ENCODE measurements at regions not wholly inside any gene's neighbourhood (a gene's known extent, or its start where the extent isn't known, plus 50 kb on each side); places are given as distances from the start of the nearest gene placed in this dataset.

- Mint-ChIP-seq H3K9me3 (ENCODE audit: unreplicated experiment) (no peaks in the 10 kb centered on the region), H3K36me3 (ENCODE audit: low read depth, unreplicated experiment) (peaks cover 1% of the 10 kb centered on the region), H3K4me1 (ENCODE audit: low read depth, unreplicated experiment) (peaks cover 13% of the 10 kb centered on the region), H3K4me3 (ENCODE audit: unreplicated experiment) (no peak overlapping the region), H3K27ac (ENCODE audit: unreplicated experiment) (no peak overlapping the region), H3K27me3 (ENCODE audit: low read depth, unreplicated experiment) (peaks cover 16% of the 10 kb centered on the region)
- Histone ChIP-seq H3K9me3 (ENCODE audit: insufficient read depth, low read depth, low read length) (no peaks in the 10 kb centered on the region), H3K4me2 (ENCODE audit: low read length) (no peak overlapping the region), H4K20me1 (ENCODE audit: insufficient read depth, low read length) (no peaks in the 10 kb centered on the region), H3K27ac (ENCODE audit: low read depth, low read length) (no peak overlapping the region), H3K27me3 (ENCODE audit: insufficient read depth, low read length) (no peaks in the 10 kb centered on the region), H3K4me1 (ENCODE audit: insufficient read depth, low read length) (peaks cover 9% of the 10 kb centered on the region), H3K9ac (ENCODE audit: low read length) (no peak overlapping the region), H3K4me3 (ENCODE audit: insufficient read depth, low read depth, low read length) (no peak overlapping the region), H2AFZ (ENCODE audit: low read depth, low read length) (no peak overlapping the region), H3K79me2 (ENCODE audit: insufficient read depth, low read length) (no peaks in the 10 kb centered on the region), H3K36me3 (ENCODE audit: insufficient read depth, low read length) (no peaks in the 10 kb centered on the region)
- no peak for TF ChIP-seq EZH2 (IDR thresholded peaks at IDR 0.05; ENCODE audit: insufficient read depth, low read length)
- TF ChIP-seq, protein P1, sequence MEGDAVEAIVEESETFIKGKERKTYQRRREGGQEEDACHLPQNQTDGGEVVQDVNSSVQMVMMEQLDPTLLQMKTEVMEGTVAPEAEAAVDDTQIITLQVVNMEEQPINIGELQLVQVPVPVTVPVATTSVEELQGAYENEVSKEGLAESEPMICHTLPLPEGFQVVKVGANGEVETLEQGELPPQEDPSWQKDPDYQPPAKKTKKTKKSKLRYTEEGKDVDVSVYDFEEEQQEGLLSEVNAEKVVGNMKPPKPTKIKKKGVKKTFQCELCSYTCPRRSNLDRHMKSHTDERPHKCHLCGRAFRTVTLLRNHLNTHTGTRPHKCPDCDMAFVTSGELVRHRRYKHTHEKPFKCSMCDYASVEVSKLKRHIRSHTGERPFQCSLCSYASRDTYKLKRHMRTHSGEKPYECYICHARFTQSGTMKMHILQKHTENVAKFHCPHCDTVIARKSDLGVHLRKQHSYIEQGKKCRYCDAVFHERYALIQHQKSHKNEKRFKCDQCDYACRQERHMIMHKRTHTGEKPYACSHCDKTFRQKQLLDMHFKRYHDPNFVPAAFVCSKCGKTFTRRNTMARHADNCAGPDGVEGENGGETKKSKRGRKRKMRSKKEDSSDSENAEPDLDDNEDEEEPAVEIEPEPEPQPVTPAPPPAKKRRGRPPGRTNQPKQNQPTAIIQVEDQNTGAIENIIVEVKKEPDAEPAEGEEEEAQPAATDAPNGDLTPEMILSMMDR (IDR thresholded peaks at IDR 0.05; ENCODE audit: insufficient read depth, low read depth, low read length) = no peak
- FAIRE-seq (no peak), DNase-seq (ENCODE audit: low read depth) (no peak)
Measured at GRCh38 chr10:8128511-8128910, 74.0 kb downstream of the GATA3 start.

GRCh38 chr10:8129438-8129837 lies 75.0 kb downstream of the GATA3 start:
- Histone ChIP-seq H3K79me2 (ENCODE audit: insufficient read depth, low read length) (no peaks in the 10 kb centered on the region), H3K27me3 (ENCODE audit: insufficient read depth, low read length) (no peaks in the 10 kb centered on the region), H3K4me3 (ENCODE audit: insufficient read depth, low read depth, low read length) (no peak overlapping the region), H2AFZ (ENCODE audit: low read depth, low read length) (no peak overlapping the region), H3K9ac (ENCODE audit: low read length) (no peak overlapping the region), H3K9me3 (ENCODE audit: insufficient read depth, low read depth, low read length) (no peaks in the 10 kb centered on the region), H3K36me3 (ENCODE audit: insufficient read depth, low read length) (no peaks in the 10 kb centered on the region), H3K4me2 (ENCODE audit: low read length) (no peak overlapping the region), H4K20me1 (ENCODE audit: insufficient read depth, low read length) (no peaks in the 10 kb centered on the region), H3K27ac (ENCODE audit: low read depth, low read length) (no peak overlapping the region), H3K4me1 (ENCODE audit: insufficient read depth, low read length) (peaks cover 9% of the 10 kb centered on the region)
- Mint-ChIP-seq H3K4me1 (ENCODE audit: low read depth, unreplicated experiment) (peaks cover 13% of the 10 kb centered on the region), H3K27me3 (ENCODE audit: low read depth, unreplicated experiment) (peaks cover 16% of the 10 kb centered on the region), H3K4me3 (ENCODE audit: unreplicated experiment) (no peak overlapping the region), H3K36me3 (ENCODE audit: low read depth, unreplicated experiment) (peaks cover 1% of the 10 kb centered on the region), H3K9me3 (ENCODE audit: unreplicated experiment) (no peaks in the 10 kb centered on the region), H3K27ac (ENCODE audit: unreplicated experiment) (no peak overlapping the region)
- no peak for TF ChIP-seq EZH2 (IDR thresholded peaks at IDR 0.05; ENCODE audit: insufficient read depth, low read length)
- TF ChIP-seq, protein P1 (IDR thresholded peaks at IDR 0.05; ENCODE audit: insufficient read depth, low read depth, low read length) = no peak
- FAIRE-seq = no peak
- DNase-seq (ENCODE audit: low read depth) = no peak

GRCh38 chr10:8130973-8131911 lies 76.8 kb downstream of the GATA3 start:
- peak overlapping the region; percentile 16 for H3K27ac ChIP-seq (ENCODE audit: low read depth, low read length)
- no peak overlapping the region for H3K9ac ChIP-seq (ENCODE audit: low read length)
- Mint-ChIP-seq H3K9me3 (ENCODE audit: unreplicated experiment) (no peaks in the 10 kb centered on the region), H3K27ac (ENCODE audit: unreplicated experiment) (peak overlapping the region; percentile 41), H3K36me3 (ENCODE audit: low read depth, unreplicated experiment) (peaks cover 1% of the 10 kb centered on the region), H3K4me1 (ENCODE audit: low read depth, unreplicated experiment) (peaks cover 13% of the 10 kb centered on the region), H3K27me3 (ENCODE audit: low read depth, unreplicated experiment) (peaks cover 14% of the 10 kb centered on the region), H3K4me3 (ENCODE audit: unreplicated experiment) (no peak overlapping the region)
- H3K36me3 ChIP-seq (ENCODE audit: insufficient read depth, low read length) = no peaks in the 10 kb centered on the region
- peak overlapping the region; percentile 70 for H3K4me2 ChIP-seq (ENCODE audit: low read length)
- TF ChIP-seq, protein P1 (IDR thresholded peaks at IDR 0.05; ENCODE audit: insufficient read depth, low read depth, low read length) = no peak
- no peak for TF ChIP-seq EZH2 (IDR thresholded peaks at IDR 0.05; ENCODE audit: insufficient read depth, low read length)
- peaks cover 9% of the 10 kb centered on the region for H3K4me1 ChIP-seq (ENCODE audit: insufficient read depth, low read length)
- no peaks in the 10 kb centered on the region for H3K9me3 ChIP-seq (ENCODE audit: insufficient read depth, low read depth, low read length)
- DNase-seq (ENCODE audit: low read depth) (peak; percentile 82), FAIRE-seq (no peak)
- H3K4me3 ChIP-seq (ENCODE audit: insufficient read depth, low read depth, low read length) = no peak overlapping the region
- no peaks in the 10 kb centered on the region for H3K79me2 ChIP-seq (ENCODE audit: insufficient read depth, low read length)
- H4K20me1 ChIP-seq (ENCODE audit: insufficient read depth, low read length) = no peaks in the 10 kb centered on the region
- H2AFZ ChIP-seq (ENCODE audit: low read depth, low read length) = no peak overlapping the region
- no peaks in the 10 kb centered on the region for H3K27me3 ChIP-seq (ENCODE audit: insufficient read depth, low read length)
